ENCODE measurements at regions not wholly inside any gene's neighbourhood (a gene's known extent, or its start where the extent isn't known, plus 50 kb on each side); places are given as distances from the start of the nearest gene placed in this dataset.

DNA sequence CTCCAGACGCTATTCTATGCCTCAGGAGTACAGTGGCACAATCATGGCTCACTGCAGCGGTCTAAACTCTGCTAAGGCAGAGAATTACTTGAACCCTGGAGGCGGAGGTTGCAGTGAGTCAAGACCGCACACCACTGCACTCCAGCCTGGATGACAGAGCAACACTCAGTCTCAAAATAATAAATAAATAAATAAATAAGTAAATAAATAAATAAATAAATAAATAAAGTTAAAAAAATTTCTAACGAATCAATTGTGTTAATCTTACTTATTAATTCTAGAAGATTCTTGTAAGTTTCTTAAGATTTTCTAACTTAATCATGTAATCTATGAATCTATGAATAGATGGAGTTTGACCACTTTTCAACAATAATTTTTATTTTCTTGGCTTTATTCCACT, 621.4 kb upstream of the POT1 start:
- TF ChIP-seq POLR2A (IDR thresholded peaks at IDR 0.05) = no peak
- TF ChIP-seq, protein P1, sequence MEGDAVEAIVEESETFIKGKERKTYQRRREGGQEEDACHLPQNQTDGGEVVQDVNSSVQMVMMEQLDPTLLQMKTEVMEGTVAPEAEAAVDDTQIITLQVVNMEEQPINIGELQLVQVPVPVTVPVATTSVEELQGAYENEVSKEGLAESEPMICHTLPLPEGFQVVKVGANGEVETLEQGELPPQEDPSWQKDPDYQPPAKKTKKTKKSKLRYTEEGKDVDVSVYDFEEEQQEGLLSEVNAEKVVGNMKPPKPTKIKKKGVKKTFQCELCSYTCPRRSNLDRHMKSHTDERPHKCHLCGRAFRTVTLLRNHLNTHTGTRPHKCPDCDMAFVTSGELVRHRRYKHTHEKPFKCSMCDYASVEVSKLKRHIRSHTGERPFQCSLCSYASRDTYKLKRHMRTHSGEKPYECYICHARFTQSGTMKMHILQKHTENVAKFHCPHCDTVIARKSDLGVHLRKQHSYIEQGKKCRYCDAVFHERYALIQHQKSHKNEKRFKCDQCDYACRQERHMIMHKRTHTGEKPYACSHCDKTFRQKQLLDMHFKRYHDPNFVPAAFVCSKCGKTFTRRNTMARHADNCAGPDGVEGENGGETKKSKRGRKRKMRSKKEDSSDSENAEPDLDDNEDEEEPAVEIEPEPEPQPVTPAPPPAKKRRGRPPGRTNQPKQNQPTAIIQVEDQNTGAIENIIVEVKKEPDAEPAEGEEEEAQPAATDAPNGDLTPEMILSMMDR (IDR thresholded peaks at IDR 0.05) = no peak
